Loucy (cell line): ENCODE measurements at regions not wholly inside any gene's neighbourhood (a gene's known extent, or its start where the extent isn't known, plus 50 kb on each side); places are given as distances from the start of the nearest gene placed in this dataset.

Experiments used
- CTCF ChIP-seq: fragments of 200-600 bp; sonication (generic); conservative IDR thresholded peaks from 2 replicates; pipeline ENCODE4 v1.5.1; 2014; ENCODE audit warnings: mild to moderate bottlenecking, antibody characterized with exemption, low read length
- EZH2phosphoT487 ChIP-seq: fragments of 200-600 bp; IDR thresholded peaks from 2 replicates; pipeline ENCODE4 v1.6.1; 2018; ENCODE audit warnings: antibody characterized with exemption, mild to moderate bottlenecking, moderate library complexity, borderline replicate concordance

- TF ChIP-seq CTCF (no peak), EZH2phosphoT487 (no peak)
Measured at GRCh38 chr3:72408983-72409779, 439.1 kb downstream of the SHQ1 start.
